ENCODE measurements at regions not wholly inside any gene's neighbourhood (a gene's known extent, or its start where the extent isn't known, plus 50 kb on each side); places are given as distances from the start of the nearest gene placed in this dataset.

DNA sequence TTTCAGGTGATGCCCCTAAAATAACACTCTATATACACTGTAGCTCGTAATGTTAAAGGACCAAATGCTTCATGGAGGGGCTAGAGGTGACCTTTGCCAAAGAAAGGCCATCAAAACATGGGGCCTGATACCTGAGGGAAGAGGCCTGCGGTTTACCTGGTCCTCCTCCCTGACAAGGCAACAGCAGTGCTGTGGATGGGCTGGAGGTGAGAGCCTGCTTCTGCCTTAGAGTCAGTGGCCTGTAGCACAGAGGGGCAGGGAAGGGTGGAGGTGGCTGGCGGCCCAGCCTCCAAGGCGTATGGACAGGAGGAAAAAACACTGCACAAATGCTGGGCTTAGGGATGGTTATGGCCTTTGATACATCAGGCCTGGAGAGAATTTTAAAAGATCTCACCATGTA is 137.8 kb upstream of the USP38 start:
- no peaks in the 10 kb centered on the region for H3K27me3 ChIP-seq
- no peaks in the 10 kb centered on the region for H3K36me3 ChIP-seq
- WGBS, 5 donors, result 75 to 85% (median 82%) methylated on average over 4 of the region's 4 CpGs
- DNase-seq, result no peak
- no peaks in the 10 kb centered on the region for H3K9me3 ChIP-seq
- intact Hi-C loops (cut with DNase I; ENCODE audit: low total_unique reads), result no loop called here
- no peak overlapping the region for H3K4me3 ChIP-seq
- no peak for TF ChIP-seq POLR2AphosphoS5 (IDR thresholded peaks at IDR 0.05)
- TF ChIP-seq CTCF (IDR thresholded peaks at IDR 0.05), result no peak
- TF ChIP-seq POLR2A (IDR thresholded peaks at IDR 0.05), result no peak
- peak overlapping the region in 1 of 5 donors; percentile 26 for H3K27ac ChIP-seq
- peaks cover 0 to 14% (median 0%) of the 10 kb centered on the region in 4 donors for H3K4me1 ChIP-seq

DNA sequence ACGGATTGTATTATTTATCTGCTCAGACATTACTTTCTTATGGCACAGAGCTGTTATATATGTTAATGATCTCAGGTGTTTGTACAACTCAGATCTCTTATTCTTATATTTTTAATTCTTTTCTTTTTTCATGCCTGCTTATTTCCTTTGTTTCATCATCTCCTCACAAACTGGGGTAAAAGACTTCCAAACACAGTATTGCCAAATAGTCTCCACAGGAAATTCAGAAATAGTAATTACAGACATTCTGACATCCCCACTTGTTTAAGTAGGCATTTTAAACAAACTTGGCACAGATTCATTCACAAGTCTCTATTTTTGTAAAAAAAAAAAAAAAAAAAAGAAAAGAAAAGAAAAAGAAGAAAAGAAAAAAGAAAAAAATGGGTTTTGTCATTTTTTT is 129.7 kb upstream of the USP38 start:
- Histone ChIP-seq H3K27ac (no peak overlapping the region), H3K4me1 (no peaks in the 10 kb centered on the region), H3K4me3 (no peak overlapping the region), H3K27me3 (no peaks in the 10 kb centered on the region), H3K9me3 (no peaks in the 10 kb centered on the region), H3K36me3 (no peaks in the 10 kb centered on the region)
- no peak for TF ChIP-seq CTCF (IDR thresholded peaks at IDR 0.05)
- TF ChIP-seq EP300 (IDR thresholded peaks at IDR 0.05), result no peak
- no peak for TF ChIP-seq POLR2AphosphoS5 (IDR thresholded peaks at IDR 0.05)
- no peak for TF ChIP-seq POLR2A (IDR thresholded peaks at IDR 0.05)
- DNase-seq, result no peak
- intact Hi-C loops (cut with DNase I; ENCODE audit: low total_unique reads), result no loop called here
- WGBS, 5 donors, result 0 to 64% (median 2%) methylated on average over 1 of the region's 1 CpG

GRCh38 chr4:143055997-143056396 is 128.7 kb upstream of the USP38 start:
- no peak for TF ChIP-seq EP300 (IDR thresholded peaks at IDR 0.05)
- no peak for TF ChIP-seq POLR2AphosphoS5 (IDR thresholded peaks at IDR 0.05)
- no peak for TF ChIP-seq CTCF (IDR thresholded peaks at IDR 0.05)
- TF ChIP-seq POLR2A (IDR thresholded peaks at IDR 0.05), result no peak
- no peaks in the 10 kb centered on the region for H3K36me3 ChIP-seq
- intact Hi-C loops (cut with DNase I; ENCODE audit: low total_unique reads), result no loop called here
- no peaks in the 10 kb centered on the region for H3K4me1 ChIP-seq
- no peak for DNase-seq
- H3K27ac ChIP-seq, result no peak overlapping the region
- H3K4me3 ChIP-seq, result no peak overlapping the region
- H3K27me3 ChIP-seq, result no peaks in the 10 kb centered on the region
- H3K9me3 ChIP-seq, result no peaks in the 10 kb centered on the region
- 90 to 94% (median 92%) methylated on average over 4 of the region's 4 CpGs for WGBS, 5 donors

DNA sequence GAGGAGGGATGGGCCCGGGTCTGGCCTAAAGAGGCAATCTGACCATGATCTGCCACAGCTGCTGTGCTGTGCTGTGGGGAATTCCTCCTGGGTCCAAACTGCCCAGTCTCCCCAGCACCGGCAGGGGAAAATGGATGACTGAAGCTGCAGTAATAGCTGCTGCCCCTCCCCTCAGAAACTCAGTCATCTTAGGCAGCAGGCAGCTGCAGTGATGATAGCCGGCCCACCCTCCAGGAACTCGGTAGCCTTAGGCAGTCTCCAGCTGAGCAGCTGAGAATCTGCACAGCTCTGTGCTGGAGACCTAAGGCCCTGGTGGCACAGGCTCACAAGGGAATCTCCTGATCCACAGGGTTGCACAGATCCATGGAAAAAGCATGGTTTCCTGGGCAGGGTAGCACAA is 113.4 kb upstream of the USP38 start:
- no peak for DNase-seq
- Histone ChIP-seq H3K4me1 (no peaks in the 10 kb centered on the region), H3K27me3 (no peaks in the 10 kb centered on the region), H3K4me3 (no peak overlapping the region), H3K36me3 (no peaks in the 10 kb centered on the region), H3K27ac (no peak overlapping the region), H3K9me3 (no peaks in the 10 kb centered on the region)
- WGBS, 5 donors, result 77 to 91% (median 83%) methylated on average over 3 to 4 of the region's 4 CpGs
- intact Hi-C loops (cut with DNase I; ENCODE audit: low total_unique reads), result no loop called here
- TF ChIP-seq POLR2AphosphoS5 (IDR thresholded peaks at IDR 0.05), result no peak
- no peak for TF ChIP-seq CTCF (IDR thresholded peaks at IDR 0.05)
- no peak for TF ChIP-seq POLR2A (IDR thresholded peaks at IDR 0.05)
- no peak for TF ChIP-seq EP300 (IDR thresholded peaks at IDR 0.05)

Data from stomach (tissue), 8 donors.